Liver (tissue), 8 donors: ENCODE measurements at regions not wholly inside any gene's neighbourhood (a gene's known extent, or its start where the extent isn't known, plus 50 kb on each side); places are given as distances from the start of the nearest gene placed in this dataset.

Source experiments
- DNase-seq: peaks from one replicate; pipeline ENCODE4 v3.0.0-alpha.2; 2017; ENCODE audit warnings: low spot score
- H3K27ac ChIP-seq, 2 donors: one replicate each; pipeline ENCODE4 v1.7.0; 2013; ENCODE audit warnings: inconsistent platforms in 2 of 2, low read length in 2 of 2, control low read depth in 1 of 2, low read depth in 1 of 2, mild to moderate bottlenecking in 1 of 2
- H3K27me3 ChIP-seq, 4 donors: one replicate each; pipeline versions ENCODE4 v1.6.1 to v1.7.0; 2013; ENCODE audit warnings: low read length in 3 of 4, inconsistent platforms in 1 of 4, mild to moderate bottlenecking in 1 of 4, moderate library complexity in 1 of 4; ENCODE audit not compliant: control insufficient read depth in 4 of 4, insufficient read depth in 4 of 4
- H3K36me3 ChIP-seq, 4 donors: one replicate each; pipeline versions ENCODE4 v1.6.1 to v1.7.0; 2013; ENCODE audit warnings: low read length in 3 of 4, mild to moderate bottlenecking in 3 of 4, low read depth in 1 of 4, moderate library complexity in 1 of 4; ENCODE audit not compliant: control insufficient read depth in 4 of 4, insufficient read depth in 3 of 4
- H3K4me1 ChIP-seq, 4 donors: one replicate each; pipeline versions ENCODE4 v1.6.1 to v1.7.0; 2013; ENCODE audit warnings: low read length in 3 of 4, mild to moderate bottlenecking in 3 of 4, moderate library complexity in 1 of 4; ENCODE audit not compliant: control insufficient read depth in 4 of 4, insufficient read depth in 4 of 4
- H3K4me3 ChIP-seq, 3 donors: one replicate each; pipeline versions ENCODE4 v1.6.1 to v1.7.0; 2013; ENCODE audit warnings: low read length in 3 of 3, control low read depth in 1 of 3, low read depth in 1 of 3, mild to moderate bottlenecking in 1 of 3
- H3K9ac ChIP-seq, 2 donors: one replicate each; pipeline ENCODE4 v1.7.0; 2013; ENCODE audit warnings: low read length in 2 of 2, mild to moderate bottlenecking in 2 of 2, moderate library complexity in 2 of 2, control low read depth in 1 of 2, low read depth in 1 of 2
- H3K9me3 ChIP-seq, 4 donors: one replicate each; pipeline versions ENCODE4 v1.6.1 to v1.7.0; 2013; ENCODE audit warnings: low read length in 3 of 4; ENCODE audit not compliant: control insufficient read depth in 4 of 4
- ATF3 ChIP-seq: IDR thresholded peaks from 2 replicates; pipeline ENCODE4 v1.6.1; 2016; ENCODE audit warnings: antibody characterized with exemption
- FOXA1 ChIP-seq: IDR thresholded peaks from 2 replicates; pipeline ENCODE4 v1.6.1; 2016; ENCODE audit warnings: antibody characterized with exemption
- FOXA2 ChIP-seq: IDR thresholded peaks from 2 replicates; pipeline ENCODE4 v1.6.1; 2016; ENCODE audit warnings: antibody characterized with exemption
- HNF4G ChIP-seq: IDR thresholded peaks from 2 replicates; pipeline ENCODE4 v1.6.1; 2016; ENCODE audit warnings: antibody characterized with exemption
- MAX ChIP-seq: IDR thresholded peaks from 2 replicates; pipeline ENCODE4 v1.6.1; 2016; ENCODE audit warnings: antibody characterized with exemption
- NR2F2 ChIP-seq: IDR thresholded peaks from 2 replicates; pipeline ENCODE4 v1.6.1; 2016; ENCODE audit warnings: antibody characterized with exemption
- RAD21 ChIP-seq, 2 donors: IDR thresholded peaks; 2 replicates each; pipeline ENCODE4 v1.6.1; 2016; ENCODE audit warnings: antibody characterized with exemption in 2 of 2, mild to moderate bottlenecking in 2 of 2
- REST ChIP-seq: IDR thresholded peaks from 2 replicates; pipeline ENCODE4 v1.6.1; 2016; ENCODE audit warnings: antibody characterized with exemption, mild to moderate bottlenecking
- RXRA ChIP-seq, 2 donors: IDR thresholded peaks; 2 replicates each; pipeline ENCODE4 v1.6.1; 2017 to 2018; ENCODE audit warnings: antibody characterized with exemption in 2 of 2, mild to moderate bottlenecking in 1 of 2
- SP1 ChIP-seq: IDR thresholded peaks from 2 replicates; pipeline ENCODE4 v1.6.1; 2018; ENCODE audit warnings: antibody characterized with exemption, mild to moderate bottlenecking
- TAF1 ChIP-seq: conservative IDR thresholded peaks from 2 replicates; pipeline ENCODE4 v1.6.1; 2016; ENCODE audit warnings: antibody characterized with exemption, mild to moderate bottlenecking
- YY1 ChIP-seq: IDR thresholded peaks from 2 replicates; pipeline ENCODE4 v1.6.1; 2016; ENCODE audit warnings: antibody characterized with exemption, mild to moderate bottlenecking
- ZBTB33 ChIP-seq: IDR thresholded peaks from 2 replicates; pipeline ENCODE4 v1.6.1; 2016; ENCODE audit warnings: antibody characterized with exemption
- WGBS: extraction: QIAGEN DNeasy Blood & Tissue Kit; methylation state at CpG from one replicate; pipeline ENCODE4 v1.1.7; 2013; 5-methylcytosine and 5-hydroxymethylcytosine counted together
- TF ChIP-seq, protein P1 (sequence below): fragments of 150-350 bp; IDR thresholded peaks from 2 replicates; pipeline ENCODE4 v1.5.1; 2017; ENCODE audit warnings: improper control_type of control experiment, low read depth, low read length; ENCODE audit not compliant: missing input control
- donor health status: healthy.
- donor health status: healthy.
- donor health status: healthy.
- donor health status: healthy.
- donor health status: healthy.

DNA sequence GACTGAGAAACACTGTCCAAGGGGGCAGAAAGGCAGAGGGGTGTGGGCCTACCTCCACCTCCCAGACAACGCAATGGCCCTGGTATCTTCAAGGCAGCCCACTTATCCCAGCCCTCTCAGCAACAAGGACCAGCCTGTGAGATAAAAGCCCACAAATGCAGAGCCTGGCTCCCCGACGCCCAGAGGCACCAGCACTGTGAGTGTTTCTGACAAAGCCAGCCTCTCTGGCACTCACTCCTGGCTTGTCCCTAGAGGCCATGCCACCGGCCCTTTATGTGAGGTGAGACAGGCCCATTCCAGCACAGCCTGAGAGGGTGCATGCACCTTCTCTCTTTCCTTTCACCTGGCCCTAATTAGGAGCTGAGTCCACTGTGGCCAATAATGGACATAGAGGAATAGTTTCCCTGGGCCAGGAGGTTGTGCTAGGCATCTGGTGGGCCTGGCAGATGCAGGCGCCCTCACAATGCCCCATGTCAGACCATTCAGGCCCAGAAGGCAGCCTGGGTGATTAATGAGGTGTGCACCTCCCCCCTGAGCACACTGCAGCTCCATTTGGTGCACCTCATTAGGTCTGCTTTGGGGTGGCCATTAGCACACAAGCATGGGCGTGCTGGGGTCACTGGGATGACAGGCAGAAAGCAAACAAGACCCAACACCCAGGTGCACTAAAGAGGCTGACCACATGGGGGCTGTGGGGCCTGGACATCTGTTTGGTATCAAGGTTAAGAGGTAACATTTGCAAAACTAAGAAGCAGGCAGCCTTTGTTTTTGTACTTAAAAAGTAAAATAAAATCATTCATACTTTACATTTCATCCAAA lies 176.0 kb downstream of the MED10 start:
- no peaks in the 10 kb centered on the region for H3K4me1 ChIP-seq
- H3K27ac ChIP-seq, result no peak overlapping the region
- DNase-seq, result no peak
- no peak overlapping the region for H3K9ac ChIP-seq
- no peaks in the 10 kb centered on the region for H3K36me3 ChIP-seq
- no peak for TF ChIP-seq ATF3
- peak in 1 of 2 donors; percentile 67 for TF ChIP-seq RAD21 (IDR thresholded peaks at IDR 0.05)
- no peak for TF ChIP-seq MAX
- no peak for TF ChIP-seq ZBTB33
- TF ChIP-seq NR2F2, result no peak
- no peak for TF ChIP-seq SP1
- TF ChIP-seq, protein P1, sequence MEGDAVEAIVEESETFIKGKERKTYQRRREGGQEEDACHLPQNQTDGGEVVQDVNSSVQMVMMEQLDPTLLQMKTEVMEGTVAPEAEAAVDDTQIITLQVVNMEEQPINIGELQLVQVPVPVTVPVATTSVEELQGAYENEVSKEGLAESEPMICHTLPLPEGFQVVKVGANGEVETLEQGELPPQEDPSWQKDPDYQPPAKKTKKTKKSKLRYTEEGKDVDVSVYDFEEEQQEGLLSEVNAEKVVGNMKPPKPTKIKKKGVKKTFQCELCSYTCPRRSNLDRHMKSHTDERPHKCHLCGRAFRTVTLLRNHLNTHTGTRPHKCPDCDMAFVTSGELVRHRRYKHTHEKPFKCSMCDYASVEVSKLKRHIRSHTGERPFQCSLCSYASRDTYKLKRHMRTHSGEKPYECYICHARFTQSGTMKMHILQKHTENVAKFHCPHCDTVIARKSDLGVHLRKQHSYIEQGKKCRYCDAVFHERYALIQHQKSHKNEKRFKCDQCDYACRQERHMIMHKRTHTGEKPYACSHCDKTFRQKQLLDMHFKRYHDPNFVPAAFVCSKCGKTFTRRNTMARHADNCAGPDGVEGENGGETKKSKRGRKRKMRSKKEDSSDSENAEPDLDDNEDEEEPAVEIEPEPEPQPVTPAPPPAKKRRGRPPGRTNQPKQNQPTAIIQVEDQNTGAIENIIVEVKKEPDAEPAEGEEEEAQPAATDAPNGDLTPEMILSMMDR, result peak; percentile 20
- H3K27me3 ChIP-seq, result no peaks in the 10 kb centered on the region
- no peaks in the 10 kb centered on the region for H3K9me3 ChIP-seq
- no peak overlapping the region for H3K4me3 ChIP-seq
- 86% methylated on average over 6 of the region's 6 CpGs for WGBS

DNA sequence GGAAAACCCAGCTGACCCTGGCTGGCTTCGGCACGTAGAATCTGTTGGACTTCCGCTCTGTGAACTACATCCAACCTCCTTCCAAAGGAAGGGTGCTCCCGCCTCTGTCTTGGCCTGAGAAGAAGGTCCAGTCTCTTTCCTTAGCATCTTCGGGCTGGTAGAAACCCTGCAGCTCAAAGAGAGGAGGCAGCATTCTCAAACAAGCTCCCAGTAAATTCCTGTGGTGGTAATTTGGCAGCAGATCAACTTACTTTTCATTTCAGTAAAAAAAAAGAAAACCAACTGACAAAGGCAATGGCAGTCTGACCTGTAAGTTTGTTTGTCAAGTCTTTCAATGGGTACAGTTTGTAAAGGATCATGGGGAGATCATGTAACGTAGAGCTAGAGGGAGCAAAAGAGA lies 176.7 kb downstream of the MED10 start:
- Histone ChIP-seq H3K4me1 (no peaks in the 10 kb centered on the region), H3K4me3 (no peak overlapping the region), H3K36me3 (no peaks in the 10 kb centered on the region), H3K27ac (no peak overlapping the region), H3K27me3 (no peaks in the 10 kb centered on the region), H3K9ac (no peak overlapping the region), H3K9me3 (no peaks in the 10 kb centered on the region)
- DNase-seq, result no peak
- TF ChIP-seq YY1 (no peak), RAD21 (IDR thresholded peaks at IDR 0.05) (no peak), TAF1 (no peak)
- WGBS, result 92% methylated on average over 6 of the region's 6 CpGs

DNA sequence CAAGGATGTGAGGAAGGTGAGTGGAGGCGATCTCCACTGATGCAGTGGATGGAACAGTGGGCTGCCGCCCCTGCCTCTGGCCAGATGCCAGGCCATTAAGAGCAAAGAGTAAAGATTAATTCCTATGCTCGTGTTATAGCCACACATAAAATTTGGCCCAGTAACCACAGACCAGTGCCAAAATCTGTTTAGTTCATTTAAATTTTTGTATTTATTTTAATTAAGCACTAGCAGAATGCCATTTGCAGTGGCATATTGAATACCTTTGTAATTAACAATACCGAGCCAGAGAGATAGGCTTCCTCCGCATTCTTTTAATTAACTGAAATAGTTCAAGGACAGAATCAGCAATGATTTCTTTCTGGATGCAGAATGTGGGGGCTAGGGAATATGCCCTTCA lies 179.8 kb downstream of the MED10 start:
- H3K9me3 ChIP-seq, result no peaks in the 10 kb centered on the region
- TF ChIP-seq MAX (no peak), FOXA2 (no peak), FOXA1 (no peak), RXRA (IDR thresholded peaks at IDR 0.05) (no peak), HNF4G (no peak), REST (no peak), ATF3 (no peak), YY1 (no peak)
- TF ChIP-seq, protein P1, result no peak

More for the DNA sequence above, 179.8 kb downstream of the MED10 start:
- Histone ChIP-seq H3K4me3 (no peak overlapping the region), H3K27ac (no peak overlapping the region), H3K4me1 (no peaks in the 10 kb centered on the region), H3K36me3 (no peaks in the 10 kb centered on the region), H3K27me3 (no peaks in the 10 kb centered on the region), H3K9ac (no peak overlapping the region)
- 88% methylated on average over 5 of the region's 5 CpGs for WGBS
- DNase-seq, result no peak
